DOHH2 (cell line): ENCODE measurements at regions not wholly inside any gene's neighbourhood (a gene's known extent, or its start where the extent isn't known, plus 50 kb on each side); places are given as distances from the start of the nearest gene placed in this dataset.

Experiments used
- H3F3A ChIP-seq: fragments of 200-600 bp; sonication (generic), shearing (Covaris generic); 2 replicates; pipeline ENCODE4 v1.6.0; 2016; ENCODE audit warnings: antibody characterized with exemption, mild to moderate bottlenecking; ENCODE audit not compliant: control insufficient read depth, insufficient read depth
- H3K27ac ChIP-seq: fragments of 200-600 bp; sonication (generic); 2 replicates; pipeline ENCODE4 v1.5.1; 2014; ENCODE audit warnings: low read depth, mild to moderate bottlenecking, low read length, moderate library complexity
- H3K27me3 ChIP-seq: fragments of 200-600 bp; sonication (generic); 2 replicates; pipeline ENCODE4 v1.6.1; 2014; ENCODE audit warnings: mild to moderate bottlenecking, low read length, mixed read lengths; ENCODE audit not compliant: control insufficient read depth
- H3K36me3 ChIP-seq: fragments of 200-600 bp; sonication (generic); 2 replicates; pipeline ENCODE4 v1.6.1; 2014; ENCODE audit warnings: mild to moderate bottlenecking, low read length, moderate library complexity, mixed read lengths; ENCODE audit not compliant: control insufficient read depth
- H3K4me1 ChIP-seq: fragments of 200-600 bp; sonication (generic); 2 replicates; pipeline ENCODE4 v1.6.1; 2014; ENCODE audit warnings: mild to moderate bottlenecking, low read length, mixed read lengths; ENCODE audit not compliant: control insufficient read depth
- H3K4me2 ChIP-seq: fragments of 200-600 bp; sonication (generic); 2 replicates; pipeline ENCODE4 v1.6.0; 2014; ENCODE audit warnings: mild to moderate bottlenecking, low read length, moderate library complexity
- H3K4me3 ChIP-seq: fragments of 200-600 bp; sonication (generic); 2 replicates; pipeline ENCODE4 v1.5.1; 2014; ENCODE audit warnings: mild to moderate bottlenecking, low read length, mixed read lengths
- H3K79me2 ChIP-seq: fragments of 200-600 bp; sonication (generic); 2 replicates; pipeline ENCODE4 v1.6.1; 2014; ENCODE audit warnings: mild to moderate bottlenecking, low read length, mixed read lengths; ENCODE audit not compliant: control insufficient read depth
- H3K9me2 ChIP-seq: fragments of 200-600 bp; sonication (generic); replicated peaks from 2 replicates; pipeline ENCODE4 v1.6.1; 2014; ENCODE audit warnings: mild to moderate bottlenecking, low read length, mixed read lengths; ENCODE audit not compliant: control insufficient read depth
- H3K9me3 ChIP-seq: fragments of 200-600 bp; sonication (generic); 2 replicates; pipeline ENCODE4 v1.6.1; 2014; ENCODE audit warnings: antibody characterized with exemption, low read length, mixed read lengths; ENCODE audit not compliant: control insufficient read depth, insufficient read depth
- H4K20me1 ChIP-seq: fragments of 200-600 bp; sonication (generic); 2 replicates; pipeline ENCODE4 v1.6.0; 2014; ENCODE audit warnings: low read depth, mild to moderate bottlenecking, antibody characterized with exemption, low read length, moderate library complexity; ENCODE audit not compliant: control insufficient read depth, insufficient read depth
- EZH2phosphoT487 ChIP-seq: fragments of 200-600 bp; sonication (generic); IDR thresholded peaks from 2 replicates; pipeline ENCODE4 v1.6.1; 2017; ENCODE audit warnings: borderline replicate concordance, mild to moderate bottlenecking, antibody characterized with exemption, low read length, moderate library complexity, mixed read lengths
- TF ChIP-seq, protein P1 (sequence below): fragments of 200-600 bp; sonication (generic); IDR thresholded peaks from one replicate; pipeline ENCODE4 v1.5.1; 2014; ENCODE audit warnings: antibody characterized with exemption, mild to moderate bottlenecking, low read depth, low read length; ENCODE audit not compliant: poor library complexity, severe bottlenecking

- Histone ChIP-seq H3K9me3 (no peaks in the 10 kb centered on the region), H3K27me3 (0 out of 2 replicates have a peak, but pooled peaks cover under 1% of the 10 kb centered on the region), H3K36me3 (no peaks in the 10 kb centered on the region), H3K4me2 (no peak overlapping the region), H3K9me2 (no peaks in the 10 kb centered on the region), H3F3A (no peaks in the 10 kb centered on the region), H3K79me2 (no peaks in the 10 kb centered on the region), H3K4me3 (no peak overlapping the region), H4K20me1 (no peaks in the 10 kb centered on the region), H3K4me1 (no peaks in the 10 kb centered on the region), H3K27ac (no peak overlapping the region)
- no peak for TF ChIP-seq EZH2phosphoT487
- TF ChIP-seq, protein P1, sequence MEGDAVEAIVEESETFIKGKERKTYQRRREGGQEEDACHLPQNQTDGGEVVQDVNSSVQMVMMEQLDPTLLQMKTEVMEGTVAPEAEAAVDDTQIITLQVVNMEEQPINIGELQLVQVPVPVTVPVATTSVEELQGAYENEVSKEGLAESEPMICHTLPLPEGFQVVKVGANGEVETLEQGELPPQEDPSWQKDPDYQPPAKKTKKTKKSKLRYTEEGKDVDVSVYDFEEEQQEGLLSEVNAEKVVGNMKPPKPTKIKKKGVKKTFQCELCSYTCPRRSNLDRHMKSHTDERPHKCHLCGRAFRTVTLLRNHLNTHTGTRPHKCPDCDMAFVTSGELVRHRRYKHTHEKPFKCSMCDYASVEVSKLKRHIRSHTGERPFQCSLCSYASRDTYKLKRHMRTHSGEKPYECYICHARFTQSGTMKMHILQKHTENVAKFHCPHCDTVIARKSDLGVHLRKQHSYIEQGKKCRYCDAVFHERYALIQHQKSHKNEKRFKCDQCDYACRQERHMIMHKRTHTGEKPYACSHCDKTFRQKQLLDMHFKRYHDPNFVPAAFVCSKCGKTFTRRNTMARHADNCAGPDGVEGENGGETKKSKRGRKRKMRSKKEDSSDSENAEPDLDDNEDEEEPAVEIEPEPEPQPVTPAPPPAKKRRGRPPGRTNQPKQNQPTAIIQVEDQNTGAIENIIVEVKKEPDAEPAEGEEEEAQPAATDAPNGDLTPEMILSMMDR, result no peak
Observed at GRCh38 chr11:11047851-11048610, 190.2 kb upstream of the ZBED5 start.

DNA sequence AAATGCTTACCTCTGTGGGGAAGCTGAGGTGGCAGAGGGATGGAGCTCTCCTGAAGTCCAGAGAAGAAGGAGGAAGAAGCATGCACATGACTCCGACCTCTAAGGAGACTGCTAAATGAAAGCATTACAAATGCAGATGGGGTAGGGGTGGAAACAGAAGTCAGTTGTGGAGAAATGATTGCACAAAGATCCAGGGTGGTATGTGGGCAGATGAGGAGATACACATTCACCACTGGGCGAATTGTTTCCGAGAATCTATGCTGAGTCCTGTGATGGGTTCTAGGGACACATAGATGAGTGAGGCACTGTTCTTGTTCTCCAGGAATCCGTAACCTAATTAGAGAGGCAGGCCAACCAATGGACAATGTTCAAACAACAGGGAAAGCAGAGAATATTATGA is 188.9 kb upstream of the ZBED5 start:
- Histone ChIP-seq H4K20me1 (no peaks in the 10 kb centered on the region), H3K79me2 (no peaks in the 10 kb centered on the region), H3K4me3 (no peak overlapping the region), H3K27me3 (0 out of 2 replicates have a peak, but pooled peaks cover 2% of the 10 kb centered on the region), H3K4me2 (no peak overlapping the region), H3K4me1 (no peaks in the 10 kb centered on the region), H3K27ac (no peak overlapping the region), H3K36me3 (no peaks in the 10 kb centered on the region), H3K9me3 (no peaks in the 10 kb centered on the region), H3F3A (no peaks in the 10 kb centered on the region), H3K9me2 (no peaks in the 10 kb centered on the region)
- TF ChIP-seq, protein P1, result no peak

GRCh38 chr11:11045156-11045930 is 187.5 kb upstream of the ZBED5 start:
- TF ChIP-seq, protein P1, result no peak
- no peak for TF ChIP-seq EZH2phosphoT487
- no peaks in the 10 kb centered on the region for H3K9me2 ChIP-seq
- H3K79me2 ChIP-seq, result no peaks in the 10 kb centered on the region
- H3K9me3 ChIP-seq, result no peaks in the 10 kb centered on the region
- H4K20me1 ChIP-seq, result no peaks in the 10 kb centered on the region
- H3K36me3 ChIP-seq, result no peaks in the 10 kb centered on the region
- H3K4me1 ChIP-seq, result no peaks in the 10 kb centered on the region
- no peak overlapping the region for H3K4me3 ChIP-seq
- no peak overlapping the region for H3K4me2 ChIP-seq
- no peak overlapping the region for H3K27ac ChIP-seq
- no peaks in the 10 kb centered on the region for H3F3A ChIP-seq
- 0 out of 2 replicates have a peak, but pooled peaks cover 2% of the 10 kb centered on the region for H3K27me3 ChIP-seq
